GM12878 (cell line): ENCODE measurements at regions not wholly inside any gene's neighbourhood (a gene's known extent, or its start where the extent isn't known, plus 50 kb on each side); places are given as distances from the start of the nearest gene placed in this dataset.
"Not testable (repeated sequence)": the region's sequence is repeated elsewhere in the genome, so short reads cannot be mapped to it uniquely, and the experiment has no call there.

Experiments
- ATAC-seq: fragments of 200-7000 bp; cut with Tn5 transposase; 3 replicates; pipeline ENCODE4 v1.9.1; 2020; ENCODE audit warnings: mild to moderate bottlenecking, moderate library complexity
- BruUV-seq: library from RNA; stranded (reverse); fragments of 400-500 nt; replicated peaks from 2 replicates; lab custom pipeline; 2021; lab: Mats Ljungman, UMichigan
- CTCF ChIA-PET: fragments of 300-600 bp; sonication (Branson Sonifier 250); formaldehyde crosslinking; extraction: SDS; loops from one replicate; lab custom pipeline; 2021; ENCODE audit warnings: inconsistent platforms; lab: Yijun Ruan, JAX
- POLR2A ChIA-PET: fragments of 350-600 bp; formaldehyde crosslinking; extraction: SDS; loops from one replicate; lab custom pipeline; 2021; ENCODE audit warnings: inconsistent platforms; lab: Charles Lee
- RAD21 ChIA-PET: fragments of 300-600 bp; sonication (Branson Sonifier 250); formaldehyde crosslinking; loops from one replicate; lab custom pipeline; 2023; ENCODE audit warnings: antibody characterized with exemption; ENCODE audit not compliant: unreplicated experiment; lab: Charles Lee
- SMC1A ChIA-PET: fragments of 300-600 bp; sonication (Branson Sonifier 250); formaldehyde crosslinking; loops from one replicate; lab custom pipeline; 2023; ENCODE audit not compliant: unreplicated experiment, uncharacterized antibody; lab: Charles Lee
- DNase-seq: peaks from one replicate; pipeline ENCODE4 v3.0.0-alpha.2; 2011; ENCODE audit warnings: low read depth, low spot score
- FAIRE-seq: peaks from 3 replicates; lab custom pipeline; 2011; peaks lifted over from hg19 to GRCh38; lab: Jason Lieb, UNC
- H2AFZ ChIP-seq: 2 replicates; pipeline ENCODE4 v1.6.0; 2011; ENCODE audit warnings: low read depth, low read length, control low read depth; ENCODE audit not compliant: control insufficient read depth
- H3K27ac ChIP-seq: 2 replicates; pipeline ENCODE4 v1.5.1; 2011; ENCODE audit warnings: control low read depth; ENCODE audit not compliant: control insufficient read depth, insufficient read depth
- H3K27me3 ChIP-seq, 2 experiments: replicated peaks in 1 of 2; 2 replicates each; pipeline versions ENCODE4 v1.6.0 to v1.6.1; 2011; ENCODE audit warnings: low read length in 1 of 2; ENCODE audit not compliant: control insufficient read depth in 2 of 2, insufficient read depth in 2 of 2
- H3K36me3 ChIP-seq, 2 experiments: 2 replicates each; pipeline ENCODE4 v1.5.1; 2011; ENCODE audit warnings: low read length in 1 of 2; ENCODE audit not compliant: control insufficient read depth in 2 of 2, insufficient read depth in 2 of 2
- H3K4me1 ChIP-seq: 2 replicates; pipeline ENCODE4 v1.6.1; 2011; ENCODE audit warnings: mild to moderate bottlenecking, low read length, moderate library complexity, mixed read lengths; ENCODE audit not compliant: control insufficient read depth, insufficient read depth
- H3K4me2 ChIP-seq: 2 replicates; pipeline ENCODE4 v1.6.0; 2011; ENCODE audit warnings: control low read depth; ENCODE audit not compliant: control insufficient read depth, insufficient read depth
- H3K4me3 ChIP-seq: fragments of 200-600 bp; sonication (generic); 2 replicates; pipeline ENCODE4 v1.5.1; 2016
- H3K79me2 ChIP-seq: 2 replicates; pipeline ENCODE4 v1.6.0; 2011; ENCODE audit warnings: low read length; ENCODE audit not compliant: control insufficient read depth, insufficient read depth
- H3K9ac ChIP-seq: 2 replicates; pipeline ENCODE4 v1.8.0; 2011; ENCODE audit warnings: low read length, control low read depth, mixed read lengths; ENCODE audit not compliant: control insufficient read depth, insufficient read depth
- H3K9me3 ChIP-seq: replicated peaks from 3 replicates; pipeline ENCODE4 v1.5.1; 2011; ENCODE audit warnings: mild to moderate bottlenecking, low read length; ENCODE audit not compliant: control insufficient read depth, insufficient read depth
- H4K20me1 ChIP-seq: 2 replicates; pipeline ENCODE4 v1.6.0; 2011; ENCODE audit not compliant: control insufficient read depth, insufficient read depth
- ATF2 ChIP-seq: IDR thresholded peaks from 2 replicates; pipeline ENCODE4 v1.6.1; 2012; ENCODE audit warnings: low read length, inconsistent platforms
- E4F1 ChIP-seq: fragments of 450-650 bp; IDR thresholded peaks from 2 replicates; pipeline ENCODE4 v1.6.1; 2018; ENCODE audit warnings: borderline replicate concordance, mild to moderate bottlenecking; ENCODE audit not compliant: partially characterized antibody
- MTA2 ChIP-seq: fragments of 450-650 bp; IDR thresholded peaks from 2 replicates; pipeline ENCODE4 v1.6.1; 2016; ENCODE audit warnings: low read depth, mild to moderate bottlenecking, moderate library complexity
- ZNF384 ChIP-seq: IDR thresholded peaks from 2 replicates; pipeline ENCODE4 v1.6.1; 2012; ENCODE audit warnings: low read depth, mild to moderate bottlenecking, low read length, improper control_type of control experiment, borderline replicate concordance
- WGBS: methylation state at CpG from one replicate; pipeline ENCODE4 v1.1.6; 2016; ENCODE audit warnings: low lambda C conversion rate; ENCODE audit not compliant: insufficient replicate concordance, insufficient coverage; ENCODE audit errors: missing lambda C conversion rate; 5-methylcytosine and 5-hydroxymethylcytosine counted together
- in situ Hi-C: fragments of 300-500 bp; cut with MboI; formaldehyde crosslinking; loops from 9 replicates; pipeline ENCODE4 v1.14.3; 2018; ENCODE audit warnings: mixed read lengths
- intact Hi-C: fragments of 100-400 bp; cut with micrococcal nuclease; formaldehyde crosslinking; loops from one replicate; pipeline ENCODE4 v1.14.2; 2022; ENCODE audit not compliant: unreplicated experiment

DNA sequence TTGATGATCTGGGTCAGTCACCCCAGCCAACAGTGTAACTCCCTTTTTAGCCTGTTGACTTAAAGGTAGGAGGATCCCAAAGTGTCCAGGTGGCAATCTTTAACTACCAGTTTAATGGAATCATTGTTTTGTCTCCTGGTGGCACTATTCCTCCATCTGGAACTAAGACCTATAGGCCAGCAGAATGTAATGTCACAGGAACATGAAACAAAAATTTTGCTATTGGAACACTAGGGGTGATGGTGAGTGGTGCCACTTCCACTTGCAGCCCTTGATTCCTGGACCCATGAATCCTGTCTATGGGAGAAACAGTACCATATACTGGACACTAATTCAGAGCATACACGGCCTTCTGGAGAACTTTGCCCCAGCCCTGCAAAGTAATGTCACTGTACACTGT is 219.5 kb upstream of the RASA1 start (continued):
- TF ChIP-seq ATF2, result no peak
- TF ChIP-seq ZNF384, result no peak
- no peak for TF ChIP-seq MTA2
- no peak for TF ChIP-seq E4F1

- H3K9ac ChIP-seq, in situ Hi-C loops, SMC1A ChIA-PET, H3K4me1 ChIP-seq, H3K27me3 ChIP-seq, BruUV-seq, POLR2A ChIA-PET, H3K4me2 ChIP-seq, H3K79me2 ChIP-seq, CTCF ChIA-PET, H2AFZ ChIP-seq, DNase-seq, ATAC-seq, intact Hi-C loops, H4K20me1 ChIP-seq, FAIRE-seq, H3K27ac ChIP-seq, H3K9me3 ChIP-seq, RAD21 ChIA-PET, H3K36me3 ChIP-seq, H3K4me3 ChIP-seq: not testable (repeated sequence)
- 85% methylated on average over 6 of the region's 6 CpGs for WGBS
These were observed 218.7 kb upstream of the RASA1 start for GRCh38 chr5:87049012-87049411.
